GM15510 (cell line): ENCODE measurements at regions not wholly inside any gene's neighbourhood (a gene's known extent, or its start where the extent isn't known, plus 50 kb on each side); places are given as distances from the start of the nearest gene placed in this dataset.

Experiments used
- POLR2A ChIP-seq: IDR thresholded peaks from 3 replicates; pipeline ENCODE4 v1.6.1; 2011; ENCODE audit warnings: borderline replicate concordance; ENCODE audit not compliant: insufficient read length; ENCODE audit errors: extremely low read depth

GRCh38 chr22:49366437-49366836 is 461.2 kb downstream of the BRD1 start:
- no peak for TF ChIP-seq POLR2A

- no peak for TF ChIP-seq POLR2A
Measured at GRCh38 chr22:49365910-49366309, 461.8 kb downstream of the BRD1 start.

- no peak for TF ChIP-seq POLR2A
Measured at GRCh38 chr22:49365191-49365837, 462.4 kb downstream of the BRD1 start.

- TF ChIP-seq POLR2A = no peak
Measured at GRCh38 chr22:49364398-49364797, 463.3 kb downstream of the BRD1 start.

GRCh38 chr22:49363526-49364230 is 464.0 kb downstream of the BRD1 start:
- TF ChIP-seq POLR2A = no peak

- no peak for TF ChIP-seq POLR2A
Measured at GRCh38 chr22:49362211-49362839, 465.3 kb downstream of the BRD1 start.

GRCh38 chr22:49361164-49361563 is 466.5 kb downstream of the BRD1 start:
- TF ChIP-seq POLR2A = no peak

- no peak for TF ChIP-seq POLR2A
Measured at GRCh38 chr22:49360746-49361145, 466.9 kb downstream of the BRD1 start.

- no peak for TF ChIP-seq POLR2A
Measured at GRCh38 chr22:49359076-49359475, 468.6 kb downstream of the BRD1 start.

GRCh38 chr22:49357661-49358440 is 469.8 kb downstream of the BRD1 start:
- TF ChIP-seq POLR2A = no peak

- no peak for TF ChIP-seq POLR2A
Measured at GRCh38 chr22:49356428-49356827, 471.2 kb downstream of the BRD1 start.

GRCh38 chr22:49355211-49355920 is 472.3 kb downstream of the BRD1 start:
- no peak for TF ChIP-seq POLR2A

GRCh38 chr22:49354516-49355210 is 473.0 kb downstream of the BRD1 start:
- TF ChIP-seq POLR2A = no peak

- TF ChIP-seq POLR2A = no peak
Measured at GRCh38 chr22:49353235-49353634, 474.4 kb downstream of the BRD1 start.
